HCEC 1CT (cell line): ENCODE measurements at regions not wholly inside any gene's neighbourhood (a gene's known extent, or its start where the extent isn't known, plus 50 kb on each side); places are given as distances from the start of the nearest gene placed in this dataset.

Experiments
- DNase-seq: peaks from one replicate; pipeline ENCODE4 v3.0.0-alpha.2; 2017

DNA sequence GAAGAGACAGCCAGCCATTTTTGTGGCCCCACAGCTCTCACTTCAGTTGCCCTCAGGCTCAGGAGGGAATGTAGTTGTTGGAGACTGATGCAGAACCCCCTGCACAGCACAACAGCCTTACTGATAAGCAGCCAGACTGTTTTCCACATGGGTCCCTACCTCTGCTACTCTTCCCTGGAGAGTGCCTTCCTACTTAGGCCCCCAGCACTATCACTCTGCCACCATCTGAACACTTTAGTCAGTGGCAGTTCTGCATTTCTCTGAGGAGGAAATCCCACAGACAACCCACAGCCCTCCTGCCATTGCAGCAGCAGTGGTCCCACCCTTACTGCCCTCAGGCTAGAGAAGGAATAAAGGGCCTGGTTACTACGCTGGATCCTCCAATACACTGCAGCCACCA is 61.8 kb upstream of the PTPRD start:
- DNase-seq, result no peak

DNA sequence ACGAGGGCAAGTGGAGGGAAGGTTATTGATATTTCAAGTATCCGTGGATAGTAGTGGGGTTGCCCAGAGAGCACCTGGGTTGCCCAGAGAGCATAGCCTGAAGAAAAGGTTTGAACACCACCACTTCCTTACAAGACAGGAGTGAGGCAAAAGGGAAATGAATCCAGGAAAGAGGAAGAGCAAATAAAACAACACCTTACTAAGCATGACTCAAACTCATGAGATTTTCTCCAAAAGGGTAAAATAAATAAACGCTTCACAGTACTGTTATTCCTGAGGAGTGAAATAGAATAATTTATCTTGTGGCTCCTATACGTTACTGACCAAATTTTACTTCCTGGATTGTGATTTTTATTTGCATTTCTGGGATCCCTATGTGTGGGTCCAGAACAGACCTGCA is 65.2 kb upstream of the PTPRD start:
- DNase-seq, result no peak

DNA sequence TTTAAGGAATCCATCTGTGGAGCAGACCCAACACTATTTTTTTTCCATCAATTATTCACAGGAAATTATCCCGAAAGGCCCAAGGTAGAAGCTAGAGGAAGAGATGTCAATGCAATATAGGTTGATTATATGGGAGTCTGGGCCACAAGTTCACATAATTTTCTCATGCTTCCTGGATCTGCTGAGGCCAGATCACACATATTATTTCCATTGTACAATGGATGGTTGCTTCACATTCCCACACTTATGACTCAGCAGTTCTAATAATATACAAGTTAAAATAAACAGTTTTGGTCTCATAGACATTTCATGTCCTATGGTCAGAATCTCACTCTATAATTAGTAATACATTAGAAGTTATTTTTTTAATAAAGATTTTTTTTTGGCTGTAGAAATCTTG is 66.0 kb upstream of the PTPRD start:
- no peak for DNase-seq

DNA sequence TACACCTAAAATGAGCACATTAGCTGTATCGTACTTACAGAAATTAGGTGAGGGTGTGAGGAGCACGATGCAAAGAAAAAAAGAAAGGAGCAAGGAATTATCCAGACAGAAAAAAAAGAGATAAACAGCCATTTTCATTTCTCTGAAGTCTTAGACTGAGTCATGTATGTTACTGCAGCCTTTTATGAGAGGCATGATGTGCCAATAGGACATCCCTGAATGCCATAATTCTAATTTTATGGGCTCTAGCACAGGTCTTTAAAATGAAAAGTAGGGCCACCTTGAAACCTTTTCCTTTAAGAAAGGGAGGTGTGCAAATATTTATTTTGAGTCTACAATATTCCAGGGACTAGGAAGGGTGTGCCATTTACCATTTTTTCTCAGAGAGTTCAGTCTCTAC is 74.1 kb upstream of the PTPRD start:
- no peak for DNase-seq

DNA sequence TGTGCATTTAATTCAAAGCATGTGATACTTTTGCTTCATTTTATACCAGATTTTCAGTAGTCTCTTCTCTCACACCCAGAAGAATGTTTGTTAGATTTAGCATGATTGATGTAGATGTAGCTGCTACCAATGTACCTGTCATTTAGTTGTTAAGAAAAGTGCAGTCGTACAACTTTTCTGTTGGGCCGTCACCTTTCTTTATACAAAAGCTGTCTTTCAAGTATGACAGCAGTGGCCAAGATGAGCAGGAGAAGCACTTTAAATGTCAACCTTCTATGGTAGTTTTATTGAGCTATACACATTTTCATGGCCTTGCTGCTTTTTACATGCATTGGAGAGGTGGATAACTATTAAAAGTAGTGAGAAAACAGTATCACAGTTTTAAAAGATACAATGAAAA is 77.7 kb upstream of the PTPRD start:
- no peak for DNase-seq

DNA sequence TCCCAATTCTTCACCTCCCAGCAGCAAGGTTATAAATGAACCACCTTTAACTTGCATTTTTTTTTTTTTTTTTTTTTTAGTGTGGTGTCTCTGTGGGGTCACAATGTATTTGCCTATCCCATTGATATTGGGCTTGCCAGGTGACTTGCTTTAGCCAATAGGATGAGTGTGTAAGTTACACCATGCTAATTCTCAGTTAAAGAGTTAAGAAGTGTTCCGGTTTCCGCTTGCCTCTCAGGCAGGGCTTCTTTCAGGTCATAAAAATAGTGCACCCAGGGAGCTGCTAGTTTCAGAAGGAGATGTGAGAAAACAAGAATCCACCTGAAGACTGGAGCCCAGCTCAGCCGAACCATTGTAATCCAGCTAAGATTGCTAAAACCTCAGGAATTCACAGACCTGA is 84.2 kb upstream of the PTPRD start:
- DNase-seq, result no peak

- no peak for DNase-seq
These were observed 87.5 kb upstream of the PTPRD start for GRCh38 chr9:10700291-10700690.

DNA sequence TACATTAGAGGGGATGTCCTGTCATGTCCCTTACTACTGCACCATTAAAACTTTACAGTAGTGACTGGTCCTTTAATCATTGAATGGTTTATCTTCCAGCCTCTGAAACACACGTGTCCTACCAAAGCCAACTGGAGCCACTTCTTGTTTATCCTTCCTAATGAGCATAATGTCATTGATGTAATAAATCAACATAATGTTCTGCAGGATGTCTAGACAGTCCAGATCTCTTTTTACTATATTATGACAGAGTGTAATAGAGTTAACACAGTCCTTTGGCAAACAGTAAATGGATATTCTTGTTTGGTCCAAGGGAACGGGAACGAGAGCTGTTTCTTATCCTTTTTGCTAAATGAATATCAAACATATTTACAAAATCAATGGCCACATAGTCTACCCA is 88.1 kb upstream of the PTPRD start:
- no peak for DNase-seq

GRCh38 chr9:10701906-10702305 is 89.1 kb upstream of the PTPRD start:
- no peak for DNase-seq

- DNase-seq, result no peak
These were observed 90.3 kb upstream of the PTPRD start for GRCh38 chr9:10703139-10703538.

GRCh38 chr9:10704720-10705119 is 91.9 kb upstream of the PTPRD start:
- no peak for DNase-seq

DNA sequence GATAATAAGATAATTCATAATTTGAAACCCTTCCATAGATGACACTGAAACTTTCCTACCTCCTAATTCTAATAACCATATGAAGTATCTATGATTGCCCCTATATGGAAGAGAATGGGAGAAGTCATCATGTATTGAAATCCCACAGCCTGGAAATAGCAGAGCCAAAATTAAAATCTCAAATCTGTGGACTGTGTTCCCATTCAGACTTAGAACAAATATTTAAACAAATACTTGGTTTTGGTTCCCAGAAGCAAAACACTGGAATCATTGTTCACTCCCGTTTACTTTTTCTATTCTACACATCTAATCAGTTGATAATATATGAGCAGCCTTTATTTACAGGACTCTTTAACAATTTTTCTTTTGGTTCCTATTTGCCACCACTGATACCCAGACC is 92.6 kb upstream of the PTPRD start:
- DNase-seq, result no peak

DNA sequence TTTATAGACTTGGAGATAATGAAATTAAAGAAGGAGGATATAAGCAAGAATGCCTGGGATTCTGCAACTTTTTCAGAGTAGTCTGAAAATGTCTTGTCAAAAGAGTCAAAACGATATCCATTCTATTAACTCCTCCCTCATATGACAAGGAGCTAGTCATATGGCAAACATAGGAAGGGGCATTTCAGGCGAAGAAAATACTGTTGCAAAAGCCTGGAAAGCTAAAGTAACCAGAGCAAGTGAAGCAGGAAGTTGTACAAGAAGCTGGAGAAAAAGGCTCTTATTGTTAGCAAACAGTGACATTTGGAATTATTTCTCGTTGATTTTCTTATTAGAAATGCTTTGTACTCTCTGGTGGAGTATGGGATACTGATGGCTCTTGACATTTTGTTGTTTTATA is 94.0 kb upstream of the PTPRD start:
- DNase-seq, result no peak

DNA sequence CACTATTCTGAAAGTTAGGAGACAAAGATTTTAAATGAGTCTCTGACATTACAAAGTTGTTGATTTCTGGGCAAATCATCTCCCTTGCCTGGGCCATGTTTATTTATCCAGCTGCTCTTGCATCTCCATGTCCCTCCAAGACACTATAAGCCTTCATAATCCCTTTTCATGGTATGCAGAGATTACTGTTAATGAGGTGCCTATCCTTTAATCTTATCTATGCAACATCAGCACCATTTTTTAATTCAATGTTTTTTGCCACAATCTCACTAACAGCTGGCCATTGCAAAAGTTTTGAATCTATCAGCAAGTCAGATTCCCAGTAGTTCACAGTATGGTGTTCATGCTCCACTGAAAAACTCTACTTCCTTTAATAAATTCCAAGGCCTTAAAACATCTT is 108.5 kb upstream of the PTPRD start:
- DNase-seq, result no peak

DNA sequence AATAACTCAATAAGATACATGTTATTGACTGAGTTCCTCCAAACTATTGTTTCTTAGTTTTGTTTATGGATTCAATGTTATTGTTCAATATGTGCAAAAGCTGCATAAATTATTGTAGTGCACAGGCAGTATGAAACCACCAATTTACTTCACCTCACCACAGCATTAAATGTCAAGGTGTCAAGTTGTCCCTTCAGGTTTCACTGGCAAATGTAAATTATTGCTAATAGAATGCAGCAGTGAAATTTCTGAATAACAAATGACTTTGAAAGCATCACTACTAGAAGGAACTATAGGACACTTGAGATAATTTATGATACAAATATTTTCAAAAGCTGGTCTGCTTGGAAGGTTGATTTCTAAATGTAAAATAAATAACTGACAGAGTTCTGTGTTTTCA is 116.4 kb upstream of the PTPRD start:
- no peak for DNase-seq

- DNase-seq, result no peak
These were observed 131.9 kb upstream of the PTPRD start for GRCh38 chr9:10744669-10745068.

DNA sequence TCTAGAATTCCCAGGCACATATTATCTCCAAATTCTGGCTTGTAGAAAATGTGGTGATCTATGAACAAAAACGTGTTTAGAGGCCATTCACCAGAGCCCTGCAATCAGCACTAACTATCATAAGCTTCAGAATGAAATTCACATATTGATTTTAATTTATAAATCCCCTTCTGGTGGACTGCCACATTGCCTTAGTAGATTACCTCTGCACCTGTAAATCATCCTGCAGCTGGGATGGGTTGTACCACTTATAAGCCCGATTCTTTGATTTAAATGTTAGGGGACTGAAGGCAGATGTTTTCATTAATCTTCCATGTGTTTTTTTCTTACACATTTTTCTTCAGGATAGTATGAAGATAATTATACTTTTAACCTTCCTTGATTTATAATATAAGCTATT is 140.7 kb upstream of the PTPRD start:
- DNase-seq, result no peak

- DNase-seq, result no peak
These were observed 151.7 kb upstream of the PTPRD start for GRCh38 chr9:10764481-10764880.

DNA sequence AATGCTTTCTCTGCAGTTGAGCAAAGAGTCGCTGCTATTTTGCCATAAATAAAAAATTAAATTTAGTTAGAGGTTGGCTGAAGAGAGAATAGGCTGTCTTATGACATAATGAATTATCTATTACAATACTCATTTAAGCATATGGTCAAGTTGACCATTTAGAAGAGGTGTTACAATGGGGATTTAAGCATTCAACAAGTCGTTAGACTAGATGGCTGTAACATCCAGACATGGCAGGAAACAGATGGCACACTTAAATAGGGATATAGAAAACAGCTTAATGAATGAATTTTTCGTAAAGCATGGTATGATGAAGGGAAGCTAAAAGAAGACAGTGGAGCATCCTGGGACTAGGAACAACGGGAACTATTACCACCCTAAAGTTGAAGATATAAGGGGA is 160.3 kb upstream of the PTPRD start:
- DNase-seq, result no peak

DNA sequence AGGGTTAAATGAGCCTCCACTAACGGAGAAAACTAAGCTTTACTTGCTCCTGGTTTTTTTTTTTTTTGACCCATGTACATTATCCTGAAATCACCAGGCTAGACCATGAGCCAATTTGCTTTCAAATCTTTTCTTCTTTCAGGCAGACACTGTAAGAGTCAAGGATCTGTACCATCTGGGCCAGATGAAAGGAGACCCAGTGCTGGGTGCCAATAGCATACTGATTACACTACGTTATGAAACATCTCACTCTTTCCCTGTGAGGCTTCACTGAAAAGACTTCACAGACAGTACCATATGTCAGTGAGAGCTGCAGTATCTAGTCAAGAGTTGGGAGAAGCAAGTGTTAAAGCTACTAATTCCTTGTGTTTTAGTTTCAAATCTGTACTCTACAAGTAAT is 161.2 kb upstream of the PTPRD start:
- no peak for DNase-seq

DNA sequence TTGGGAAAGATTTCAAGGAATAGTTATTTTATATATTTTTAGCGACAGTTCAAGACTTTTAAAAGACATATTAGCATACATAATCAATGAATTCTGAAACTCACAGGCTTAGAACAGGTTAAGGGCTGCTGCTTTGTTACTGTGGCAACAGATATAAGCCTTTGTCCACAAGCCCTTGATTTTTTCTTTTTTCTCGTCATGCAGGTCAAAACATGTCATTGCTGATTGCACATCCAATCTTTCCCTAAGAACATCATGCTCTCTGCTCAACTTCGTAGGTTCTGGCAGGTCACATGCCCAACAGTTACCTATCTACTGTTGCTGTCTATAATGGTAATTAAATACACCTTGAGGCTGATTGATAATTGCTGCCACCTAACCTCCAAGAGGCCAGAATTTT is 172.5 kb upstream of the PTPRD start:
- DNase-seq, result no peak

DNA sequence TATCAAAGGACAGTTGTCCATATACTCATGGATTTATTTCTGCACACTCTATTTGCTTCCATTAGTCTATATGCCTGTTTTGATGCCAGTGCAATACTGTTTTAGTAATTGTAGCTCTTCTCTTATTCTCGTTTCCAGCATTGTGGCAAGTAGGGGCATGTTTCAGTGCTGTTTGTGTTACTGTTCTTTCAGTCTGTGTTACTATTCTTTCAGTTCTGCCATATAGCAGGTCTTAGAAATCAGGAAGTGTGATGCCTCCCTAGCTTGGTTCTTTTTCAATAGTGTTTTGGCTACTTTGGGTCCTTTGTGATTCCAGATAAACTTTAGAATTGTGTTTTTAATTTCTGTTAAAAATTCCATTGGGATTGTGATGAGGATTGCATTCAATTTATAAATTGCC is 180.5 kb upstream of the PTPRD start:
- no peak for DNase-seq

DNA sequence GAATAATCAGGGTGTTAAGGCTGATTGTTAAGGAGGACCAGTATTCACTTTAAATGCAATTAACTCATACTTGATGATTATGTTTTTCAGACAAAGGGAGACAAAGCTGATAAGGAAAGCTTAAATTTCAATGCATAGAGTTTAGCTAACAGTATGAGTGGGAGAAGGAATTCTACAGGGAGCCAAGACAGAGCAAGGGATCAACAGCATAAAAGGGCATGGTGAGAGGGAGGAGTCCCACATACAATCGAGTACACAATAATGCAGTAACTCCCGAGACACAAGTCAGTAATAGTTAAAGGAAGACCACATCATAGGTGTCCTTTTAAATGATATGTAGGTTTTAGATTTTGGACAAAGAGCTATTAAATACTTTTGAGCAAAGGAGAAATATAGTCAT is 191.7 kb upstream of the PTPRD start:
- no peak for DNase-seq

DNA sequence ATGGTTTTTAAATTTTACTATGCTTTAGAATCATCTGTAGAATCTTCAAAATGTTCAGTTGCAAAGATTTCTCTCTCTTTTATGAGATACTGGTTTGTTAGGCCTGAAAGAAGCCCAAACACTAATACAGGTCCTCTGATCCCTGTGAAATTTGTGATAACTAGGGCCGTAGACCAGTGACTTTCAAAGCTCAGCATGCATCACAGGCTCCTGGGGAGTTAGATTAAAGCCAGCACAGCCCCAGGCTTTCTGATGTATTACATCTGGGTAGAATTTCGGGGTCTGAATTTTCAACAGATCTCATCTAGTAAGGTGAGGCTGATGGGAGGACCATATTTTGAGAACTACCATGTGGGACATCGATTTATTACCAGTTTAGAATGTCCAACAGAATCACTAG is 194.1 kb upstream of the PTPRD start:
- no peak for DNase-seq

GRCh38 chr9:10818206-10818605 is 205.4 kb upstream of the PTPRD start:
- no peak for DNase-seq

- DNase-seq, result no peak
These were observed 223.1 kb upstream of the PTPRD start for GRCh38 chr9:10835791-10836463.
